Lower lobe of right lung (tissue), 2 donors: ENCODE measurements at regions not wholly inside any gene's neighbourhood (a gene's known extent, or its start where the extent isn't known, plus 50 kb on each side); places are given as distances from the start of the nearest gene placed in this dataset.
"Not testable (repeated sequence)": the region's sequence is repeated elsewhere in the genome, so short reads cannot be mapped to it uniquely, and the experiment has no call there.

Experiments used
- ATAC-seq, 2 donors: fragments of 200-7000 bp; cut with Tn5 transposase; one replicate each; pipeline ENCODE4 v1.9.1; 2020 to 2022; ENCODE audit warnings: mild to moderate bottlenecking in 2 of 2, moderate library complexity in 2 of 2
- DNase-seq: peaks from one replicate; pipeline ENCODE4 v3.0.0-alpha.2; 2020
- H3K27ac ChIP-seq: fragments of 200-600 bp; one replicate; pipeline ENCODE4 v1.8.0; 2022
- H3K27me3 ChIP-seq: fragments of 200-600 bp; one replicate; pipeline ENCODE4 v1.8.0; 2022; ENCODE audit warnings: low read depth
- H3K36me3 ChIP-seq: fragments of 200-600 bp; one replicate; pipeline ENCODE4 v1.8.0; 2022; ENCODE audit warnings: mild to moderate bottlenecking
- H3K4me1 ChIP-seq: fragments of 200-600 bp; one replicate; pipeline ENCODE4 v1.8.0; 2022
- H3K4me3 ChIP-seq: fragments of 200-600 bp; one replicate; pipeline ENCODE4 v1.8.0; 2022; ENCODE audit warnings: mild to moderate bottlenecking
- H3K9me3 ChIP-seq: fragments of 200-600 bp; one replicate; pipeline ENCODE4 v1.8.0; 2022
- CTCF ChIP-seq: fragments of 200-600 bp; IDR thresholded peaks from one replicate; pipeline ENCODE4 v1.8.0; 2022; ENCODE audit warnings: antibody characterized with exemption, mild to moderate bottlenecking
- intact Hi-C: fragments of 100-400 bp; cut with DNase I; formaldehyde crosslinking; loops from one replicate; pipeline ENCODE4 v1.11.0; 2022
- donor health status: DM: no; HTN: yes; CAD: no; lungs with severe emphysema.

GRCh38 chr1:187848321-187848720, 1019.6 kb downstream of the PLA2G4A start:
- DNase-seq = no peak
- ATAC-seq = no peak
- Histone ChIP-seq H3K36me3 (no peaks in the 10 kb centered on the region), H3K4me3 (no peak overlapping the region), H3K4me1 (no peaks in the 10 kb centered on the region), H3K27me3 (no peaks in the 10 kb centered on the region), H3K9me3 (no peaks in the 10 kb centered on the region), H3K27ac (no peak overlapping the region)
- intact Hi-C loops = no loop called here
- TF ChIP-seq CTCF = no peak

- intact Hi-C loops, DNase-seq: not testable (repeated sequence)
These were observed 1021.4 kb downstream of the PLA2G4A start for GRCh38 chr1:187850146-187850545.

GRCh38 chr1:187853505-187853904, 1024.8 kb downstream of the PLA2G4A start:
- H3K4me3 ChIP-seq = no peak overlapping the region
- H3K36me3 ChIP-seq = no peaks in the 10 kb centered on the region
- intact Hi-C loops = no loop called here
- no peaks in the 10 kb centered on the region for H3K27me3 ChIP-seq
- no peaks in the 10 kb centered on the region for H3K4me1 ChIP-seq
- TF ChIP-seq CTCF = no peak
- H3K9me3 ChIP-seq = no peaks in the 10 kb centered on the region
- ATAC-seq (no peak), DNase-seq (no peak)
- no peak overlapping the region for H3K27ac ChIP-seq

More at GRCh38 chr1:187850146-187850545, 1021.4 kb downstream of the PLA2G4A start:
- not testable (repeated sequence) for H3K9me3 ChIP-seq, H3K4me3 ChIP-seq, H3K36me3 ChIP-seq, H3K27me3 ChIP-seq, H3K27ac ChIP-seq, ATAC-seq, H3K4me1 ChIP-seq

- Histone ChIP-seq H3K27ac (no peak overlapping the region), H3K36me3 (no peaks in the 10 kb centered on the region), H3K27me3 (no peaks in the 10 kb centered on the region), H3K9me3 (no peaks in the 10 kb centered on the region), H3K4me3 (no peak overlapping the region), H3K4me1 (no peaks in the 10 kb centered on the region)
- intact Hi-C loops = no loop called here
- no peak for TF ChIP-seq CTCF
- ATAC-seq (no peak), DNase-seq (no peak)
These were observed 1025.7 kb downstream of the PLA2G4A start for GRCh38 chr1:187854457-187854856.

- Histone ChIP-seq H3K4me1 (no peaks in the 10 kb centered on the region), H3K27me3 (no peaks in the 10 kb centered on the region), H3K4me3 (no peak overlapping the region), H3K36me3 (no peaks in the 10 kb centered on the region), H3K9me3 (no peaks in the 10 kb centered on the region), H3K27ac (no peak overlapping the region)
- no peak for DNase-seq
- TF ChIP-seq CTCF = no peak
- intact Hi-C loops = no loop called here
- ATAC-seq = no peak
These were observed 1033.8 kb downstream of the PLA2G4A start for GRCh38 chr1:187862506-187862905.

- intact Hi-C loops = no loop called here
- DNase-seq = no peak
- Histone ChIP-seq H3K9me3 (no peaks in the 10 kb centered on the region), H3K4me3 (no peak overlapping the region), H3K27me3 (no peaks in the 10 kb centered on the region), H3K36me3 (no peaks in the 10 kb centered on the region), H3K4me1 (no peaks in the 10 kb centered on the region), H3K27ac (no peak overlapping the region)
- no peak for TF ChIP-seq CTCF
- no peak for ATAC-seq
These were observed 1041.8 kb downstream of the PLA2G4A start for GRCh38 chr1:187870552-187870951.
